ENCODE measurements at regions not wholly inside any gene's neighbourhood (a gene's known extent, or its start where the extent isn't known, plus 50 kb on each side); places are given as distances from the start of the nearest gene placed in this dataset.

DNA sequence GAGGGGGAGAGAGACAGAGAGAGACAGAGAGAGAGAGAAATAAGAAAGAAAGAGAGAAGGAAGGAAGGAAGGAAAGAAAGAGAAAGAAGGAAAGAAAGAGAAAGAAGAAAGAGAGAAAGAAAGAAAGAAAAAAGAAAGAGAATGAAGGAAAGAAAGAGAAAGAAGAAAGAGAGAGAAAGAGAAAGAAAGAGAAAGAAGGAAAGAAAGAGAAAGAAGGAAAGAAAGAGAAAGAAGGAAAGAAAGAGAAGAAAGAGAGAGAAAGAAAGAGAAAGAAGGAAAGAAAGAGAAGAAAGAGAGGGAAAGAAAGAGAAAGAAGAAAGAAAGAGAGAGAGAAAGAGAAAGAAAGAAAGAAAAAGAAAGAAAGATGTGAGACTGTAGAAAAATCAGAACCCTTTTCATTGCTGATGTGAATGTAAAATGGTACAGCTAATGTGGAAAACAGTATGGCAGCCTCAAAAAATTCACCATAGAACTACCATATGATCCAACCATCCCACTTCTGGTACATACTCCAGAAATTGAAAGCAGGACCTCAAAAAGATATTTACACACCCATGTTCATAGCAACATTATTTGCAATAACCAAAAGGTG lies 203.4 kb upstream of the POU3F3 start:
- no peak for DNase-seq

DNA sequence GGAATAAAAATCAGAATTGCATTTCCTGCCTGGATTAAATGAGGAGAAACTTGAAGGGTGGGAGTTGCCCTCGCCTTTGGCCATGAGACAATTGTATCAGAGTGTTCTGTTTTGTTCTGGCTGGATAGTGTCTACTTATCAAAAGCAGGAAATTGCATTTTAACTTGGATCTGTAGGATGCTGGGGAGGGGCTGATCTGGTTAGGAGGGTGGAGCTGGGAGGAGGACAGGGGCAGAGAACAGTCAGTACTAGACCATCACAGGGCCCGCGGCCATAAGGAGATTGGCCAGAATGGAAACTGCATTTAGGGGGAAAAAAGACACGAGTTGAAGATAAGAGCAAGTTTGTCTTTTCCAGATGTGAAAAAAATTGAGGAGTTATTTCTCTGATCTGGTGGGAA lies 199.1 kb upstream of the POU3F3 start:
- DNase-seq = no peak

DNA sequence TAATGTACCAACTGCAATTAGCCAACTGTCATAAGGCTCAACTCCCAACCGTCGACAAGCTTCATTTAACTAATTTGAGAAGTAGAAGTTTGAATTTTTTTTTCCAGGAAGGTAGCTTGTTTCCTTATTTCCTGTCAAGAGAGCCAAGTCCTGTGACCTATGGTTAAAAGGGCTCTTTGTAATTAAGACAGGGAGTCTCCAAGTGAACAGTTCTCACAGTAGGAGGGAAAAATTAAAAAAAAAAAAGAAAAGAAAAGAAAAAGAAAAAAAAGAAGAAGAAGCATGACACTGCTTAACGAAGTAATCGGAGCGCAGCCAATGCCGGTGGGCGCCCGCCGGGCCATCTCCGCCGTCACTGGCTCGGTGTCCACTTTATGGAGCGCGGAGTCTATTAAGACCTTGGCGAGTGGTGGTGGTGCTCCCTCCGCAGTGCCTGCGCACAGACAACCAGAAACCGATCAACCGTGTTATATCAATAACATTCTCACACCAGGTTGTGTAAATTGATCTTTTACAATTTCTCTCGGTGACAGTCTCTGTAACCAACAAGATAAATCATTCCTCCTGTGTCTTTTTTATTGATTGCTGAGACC lies 197.2 kb upstream of the POU3F3 start:
- DNase-seq = no peak

DNA sequence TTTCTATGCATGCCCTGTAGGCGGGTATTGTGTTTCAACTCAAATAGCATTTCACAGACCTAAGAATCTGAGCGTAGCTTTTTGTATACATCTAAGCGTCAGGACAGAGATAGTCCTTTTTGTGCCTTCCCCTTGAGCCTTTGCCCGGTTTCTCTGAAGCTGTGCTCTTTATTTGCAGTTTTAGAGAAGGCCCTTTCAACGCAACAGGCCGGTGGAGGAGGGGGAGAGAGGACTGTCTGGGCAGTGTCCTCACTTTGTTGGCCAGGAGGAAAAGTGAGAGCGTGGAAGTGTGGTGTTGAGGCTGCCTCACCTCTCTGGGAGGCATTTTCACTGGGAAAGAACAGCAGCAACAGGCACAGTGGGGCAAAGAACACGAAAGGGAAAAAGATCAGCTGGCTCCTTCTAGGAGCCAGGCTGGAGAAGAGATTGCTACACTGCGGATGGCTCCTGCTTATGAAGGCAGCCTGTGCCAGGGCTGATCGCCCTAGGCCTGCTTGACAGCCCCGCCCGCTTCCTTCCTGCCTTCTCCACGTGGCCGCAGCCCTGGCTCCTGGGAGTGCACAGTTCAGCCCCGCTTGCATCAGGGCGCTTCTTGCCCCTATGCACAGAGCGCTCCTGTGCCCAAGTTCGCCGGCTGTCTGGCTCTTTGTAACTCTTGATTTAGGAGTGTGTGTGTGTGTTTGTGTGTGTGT lies 195.6 kb upstream of the POU3F3 start:
- no peak for DNase-seq

DNA sequence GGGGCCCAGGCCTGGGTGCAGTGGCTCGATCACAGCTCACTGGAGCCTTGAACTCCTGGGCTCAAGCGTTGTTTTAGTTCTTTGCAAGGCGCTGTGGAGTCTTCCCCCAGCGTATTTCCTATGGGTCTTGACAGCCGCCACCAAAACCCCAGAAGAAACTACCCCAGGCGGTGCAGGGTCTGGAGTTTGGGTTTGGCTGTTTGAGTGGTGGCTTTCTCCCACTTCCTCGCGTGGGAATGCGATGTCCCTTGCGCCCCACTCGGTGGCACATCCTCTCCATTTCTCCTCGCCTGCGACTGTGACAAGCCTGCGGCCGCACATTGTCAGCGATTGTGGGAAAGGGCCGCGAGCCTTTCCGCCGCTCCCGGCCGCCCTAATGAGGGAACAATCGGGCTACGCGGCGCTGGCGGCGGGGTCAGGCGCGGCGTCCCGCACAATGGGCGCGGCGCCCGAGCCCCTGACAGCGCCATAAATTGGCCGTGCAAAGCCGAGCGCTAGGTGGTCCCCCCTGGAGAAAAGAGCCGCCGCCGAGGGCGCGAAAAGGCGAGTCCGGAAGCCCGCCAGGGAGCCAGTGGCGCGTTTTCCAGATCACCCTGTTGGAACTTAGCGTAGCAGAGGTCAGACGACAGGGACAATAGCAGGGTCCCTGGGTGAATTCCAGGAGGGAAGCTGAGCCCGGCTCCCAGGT lies 194.9 kb upstream of the POU3F3 start:
- no peak for DNase-seq

DNA sequence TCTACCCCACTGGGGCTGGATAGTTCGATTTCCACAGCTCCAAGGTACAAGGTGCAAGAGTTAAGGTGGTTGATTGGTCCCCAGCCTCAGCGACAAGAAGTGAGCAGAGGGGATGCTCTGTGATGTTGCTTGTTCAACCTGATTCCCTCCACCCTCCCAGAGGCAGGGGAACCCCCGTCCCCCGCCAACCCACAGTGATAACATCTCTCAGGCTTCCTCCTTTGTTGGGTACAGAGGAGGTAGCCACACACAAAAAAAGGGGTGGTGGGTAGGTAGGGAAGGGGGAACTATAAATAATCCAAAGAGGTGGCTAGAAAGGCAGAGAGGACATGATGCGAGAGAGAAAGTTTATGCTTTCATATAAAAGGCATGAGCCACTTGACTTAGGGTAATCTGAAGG lies 192.9 kb upstream of the POU3F3 start:
- DNase-seq = no peak

DNA sequence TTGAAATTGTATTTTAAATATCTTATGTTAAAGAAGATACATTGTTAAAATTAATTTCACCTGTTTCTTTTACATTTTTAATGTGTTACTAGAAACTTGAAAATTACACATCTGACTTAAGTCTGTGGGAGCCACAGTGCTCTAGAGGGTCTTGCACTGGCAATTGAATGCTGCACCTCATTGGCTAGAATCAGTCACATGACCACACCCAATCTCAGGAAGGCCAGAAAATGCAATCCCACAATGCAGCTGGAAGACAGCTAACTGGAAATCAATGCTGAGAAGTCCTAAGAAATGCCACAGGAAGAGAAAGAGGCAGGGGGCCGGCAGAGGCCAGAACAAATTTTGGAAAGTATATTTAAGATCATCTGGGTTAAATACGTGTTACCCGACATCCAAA lies 189.2 kb upstream of the POU3F3 start:
- DNase-seq = no peak

DNA sequence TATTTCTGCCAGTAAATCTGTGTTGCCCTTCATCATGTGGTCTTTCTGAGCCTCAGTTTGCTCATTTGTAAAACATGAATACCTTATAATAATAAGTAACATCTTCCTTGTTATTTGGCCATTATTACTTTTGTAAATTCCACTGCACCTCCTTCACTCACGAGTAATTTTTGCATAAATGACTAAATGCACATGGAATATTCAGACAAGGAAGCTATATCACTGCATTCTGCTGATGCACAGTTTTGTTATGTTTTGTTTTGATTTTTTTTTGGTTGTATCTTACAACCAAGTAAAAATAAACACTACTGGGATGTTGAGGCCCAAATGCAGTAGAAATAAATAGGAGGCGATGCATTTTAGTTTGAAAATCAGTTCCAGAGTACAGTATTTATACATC lies 185.3 kb upstream of the POU3F3 start:
- no peak for DNase-seq

DNA sequence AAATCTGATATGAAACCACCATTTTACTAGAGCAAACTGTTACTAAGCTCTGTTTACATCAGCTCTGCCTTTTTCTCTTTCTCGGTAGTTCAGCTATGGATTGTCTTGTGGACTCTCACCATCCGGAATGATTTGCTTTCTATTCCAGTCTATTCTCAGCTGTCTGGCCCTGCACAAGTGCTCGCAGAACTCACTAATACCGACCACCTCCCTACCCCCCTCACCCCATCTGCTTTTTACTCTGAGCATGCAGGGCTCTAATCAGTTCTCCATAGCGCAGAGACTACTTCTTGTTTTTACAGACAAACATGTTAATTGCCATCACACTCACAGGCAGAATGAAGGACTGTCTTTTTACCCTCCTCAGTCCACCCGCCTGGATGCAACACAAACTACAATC lies 180.7 kb upstream of the POU3F3 start:
- DNase-seq = no peak

DNA sequence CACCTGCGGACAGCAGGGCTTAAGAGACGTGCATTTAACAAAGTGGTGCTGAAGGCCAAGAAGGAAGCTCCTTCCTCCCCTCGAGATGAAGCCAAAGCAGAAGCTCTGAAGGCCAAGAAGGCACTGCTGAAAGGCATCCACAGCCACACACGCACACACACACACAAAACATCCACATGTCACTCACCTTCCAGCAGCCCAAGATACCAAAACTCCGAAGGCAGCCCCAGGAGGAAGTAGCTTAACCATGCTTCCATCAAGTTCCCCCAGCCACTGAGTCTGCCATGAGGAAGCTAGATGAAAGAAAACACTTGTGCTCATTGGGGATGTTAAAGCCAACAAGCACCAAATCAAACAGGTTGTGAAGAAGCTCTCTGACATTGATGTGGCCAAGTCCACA lies 175.7 kb upstream of the POU3F3 start:
- DNase-seq = no peak

DNA sequence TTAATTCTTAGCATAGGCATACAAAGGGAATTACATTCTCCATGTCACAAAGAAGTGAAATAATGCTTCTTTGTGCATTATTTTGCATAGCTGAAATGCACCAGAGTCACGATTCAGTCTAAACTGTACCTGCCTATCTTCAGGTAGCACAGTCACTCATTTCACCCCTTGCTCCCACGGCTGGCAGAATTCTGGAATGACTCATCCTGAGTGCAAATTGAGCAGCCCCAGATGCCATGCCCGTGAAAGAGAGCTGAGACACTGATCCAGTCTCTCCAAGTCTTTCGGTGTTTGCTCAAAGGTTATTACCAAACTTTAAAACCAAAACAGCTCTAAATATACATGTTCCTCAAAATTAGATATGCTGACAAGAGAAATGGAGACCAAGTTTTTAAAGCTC lies 168.3 kb upstream of the POU3F3 start:
- no peak for DNase-seq

DNA sequence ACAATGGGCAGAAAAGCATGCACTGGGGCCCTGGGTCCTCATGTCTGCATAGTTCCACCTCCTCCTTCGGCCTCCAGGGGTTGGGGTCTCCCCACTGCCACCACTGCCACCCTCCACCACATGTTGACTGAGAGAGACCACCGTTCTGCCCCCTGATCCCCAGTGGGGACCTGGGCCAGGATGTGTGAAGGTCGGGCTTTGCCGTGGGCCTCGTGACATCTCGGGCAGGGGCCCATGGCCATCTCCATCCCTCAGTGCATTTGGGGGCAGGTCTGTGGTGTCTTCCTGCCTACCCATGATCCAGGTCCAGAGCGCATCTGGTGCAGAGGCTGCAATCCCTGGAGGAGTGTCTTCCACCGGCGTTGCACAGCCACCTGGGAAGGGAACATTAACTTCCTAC lies 166.8 kb upstream of the POU3F3 start:
- no peak for DNase-seq

DNA sequence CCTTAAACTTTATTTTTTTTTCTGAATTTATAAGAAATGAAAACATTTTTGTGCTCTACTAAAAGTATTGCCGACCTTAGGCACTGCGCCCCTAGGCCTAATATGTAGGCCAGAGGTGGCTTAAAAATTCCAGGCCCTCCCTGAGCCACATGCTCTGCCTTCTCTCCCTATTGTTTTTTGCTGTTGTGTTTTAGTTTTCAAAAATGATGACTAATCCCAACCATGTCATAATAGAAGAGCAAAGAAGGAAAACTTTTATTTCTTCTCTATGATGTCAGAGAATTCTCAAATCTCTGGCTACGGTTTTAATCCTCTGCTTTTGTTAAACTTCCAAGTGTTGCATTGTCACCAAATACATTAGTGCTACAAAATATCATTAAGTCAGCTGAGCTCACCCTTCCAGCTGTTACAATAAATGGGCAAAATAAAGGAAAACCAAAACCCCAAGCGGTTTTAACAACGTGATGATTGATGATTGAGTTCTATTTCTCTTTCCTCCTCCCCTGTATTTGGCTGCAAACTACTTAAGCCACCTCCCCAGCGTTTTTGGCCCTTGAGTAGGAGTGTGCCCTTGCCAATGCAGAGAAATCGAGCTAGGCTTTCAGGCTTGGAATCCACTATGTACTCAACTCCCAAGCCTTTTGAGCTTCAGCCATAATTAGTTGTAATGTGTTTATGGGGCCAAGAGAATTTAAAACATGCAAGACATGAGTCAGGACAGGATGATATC lies 163.5 kb upstream of the POU3F3 start:
- no peak for DNase-seq

DNA sequence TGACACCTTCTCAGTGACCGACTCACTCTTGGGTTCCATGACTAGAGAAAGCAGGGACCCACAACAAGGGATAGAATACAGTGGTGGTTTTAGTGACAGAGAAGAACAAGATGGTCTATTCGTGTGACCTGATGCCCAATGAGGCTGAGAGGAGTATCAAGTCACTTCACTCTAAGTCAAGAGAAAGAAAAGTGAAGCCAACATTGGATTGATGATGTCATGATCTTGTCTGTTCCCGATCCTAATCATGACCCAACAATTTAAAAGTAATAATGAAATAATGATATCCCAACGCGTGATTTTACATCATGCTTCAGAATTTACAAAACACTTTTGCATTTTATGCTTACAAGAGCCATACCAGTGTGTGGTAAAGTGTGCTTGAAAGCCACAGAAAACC lies 155.6 kb upstream of the POU3F3 start:
- DNase-seq = no peak

DNA sequence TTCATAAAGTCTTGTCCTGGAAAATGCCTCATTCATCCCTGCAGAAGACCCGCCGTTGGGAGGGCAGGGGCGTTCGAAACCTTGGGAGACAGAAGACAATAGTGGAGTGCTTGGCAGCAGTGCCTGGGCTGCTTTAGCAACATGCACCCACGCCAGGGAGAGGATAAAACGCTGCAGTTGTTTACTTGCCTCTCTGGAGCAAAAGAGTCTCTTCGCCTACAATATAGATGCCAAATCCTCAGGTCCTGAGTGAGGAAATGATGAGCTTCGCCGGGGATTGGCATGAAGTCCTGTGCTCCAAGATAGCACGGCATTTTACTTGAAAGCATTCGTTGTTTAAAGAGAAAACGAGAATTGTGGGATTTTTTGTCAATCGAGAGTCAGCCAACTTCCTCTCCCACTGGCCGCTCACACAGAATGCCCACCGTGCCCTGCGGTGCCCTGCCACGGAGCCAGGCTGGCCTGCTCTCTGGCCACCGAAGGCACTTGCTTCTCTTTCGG lies 152.5 kb upstream of the POU3F3 start:
- DNase-seq = no peak

DNA sequence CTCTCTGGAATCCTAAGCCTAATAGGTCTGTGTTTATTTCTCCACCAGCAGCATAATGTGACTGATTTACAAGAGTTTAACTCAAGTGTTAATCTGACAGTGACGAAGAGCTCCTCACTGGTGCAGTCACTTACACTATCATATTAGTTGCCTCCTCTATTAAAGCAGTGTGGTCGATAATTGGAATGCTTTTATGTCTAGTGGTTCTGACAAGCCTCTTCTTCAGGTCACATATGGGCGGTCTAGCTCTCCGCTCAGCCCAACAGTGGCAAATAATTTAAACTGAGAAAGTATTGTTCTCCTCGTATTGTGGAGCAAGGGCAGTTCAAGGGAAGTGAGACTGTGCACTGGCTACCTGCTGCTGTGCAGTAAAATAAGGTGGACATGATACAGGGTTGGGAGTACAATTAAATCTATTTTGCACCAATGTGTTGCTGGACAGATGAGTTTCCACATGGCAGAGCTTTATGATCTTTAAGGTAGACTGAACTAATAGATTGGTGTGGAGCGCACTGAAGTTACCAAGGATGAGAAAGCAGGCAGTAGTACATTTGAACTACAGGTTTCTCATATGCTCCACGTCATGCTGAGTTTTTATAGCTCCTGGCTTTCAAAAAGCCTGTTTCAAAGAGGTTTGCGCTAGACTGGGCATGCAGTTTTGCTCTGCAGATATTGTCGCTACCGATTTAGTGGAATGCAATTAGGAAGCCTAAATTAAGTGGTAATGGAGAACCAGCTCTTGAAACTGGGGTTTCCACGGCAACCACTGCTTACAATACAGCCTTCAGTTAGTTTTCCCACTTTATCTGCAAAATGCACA lies 151.7 kb upstream of the POU3F3 start:
- DNase-seq = no peak

DNA sequence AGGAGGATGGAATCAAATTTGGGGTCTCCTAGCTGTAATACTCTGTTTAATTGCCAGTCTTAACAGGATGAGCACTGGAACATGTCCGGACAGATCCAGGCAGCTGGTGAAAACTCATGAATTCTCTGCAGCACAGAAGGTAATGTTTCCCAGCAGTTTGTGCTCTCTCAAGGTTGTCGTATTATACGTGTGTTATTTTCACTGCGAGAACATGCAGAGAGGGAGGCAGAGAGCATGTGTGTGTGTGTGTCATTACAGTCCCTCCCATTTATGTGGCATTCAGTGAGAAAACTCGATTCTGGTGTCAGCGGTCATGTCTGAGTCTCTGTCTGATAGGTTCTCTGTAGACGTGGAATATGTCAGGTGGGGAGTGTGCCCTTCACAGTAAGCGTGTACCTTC lies 150.2 kb upstream of the POU3F3 start:
- DNase-seq = no peak

DNA sequence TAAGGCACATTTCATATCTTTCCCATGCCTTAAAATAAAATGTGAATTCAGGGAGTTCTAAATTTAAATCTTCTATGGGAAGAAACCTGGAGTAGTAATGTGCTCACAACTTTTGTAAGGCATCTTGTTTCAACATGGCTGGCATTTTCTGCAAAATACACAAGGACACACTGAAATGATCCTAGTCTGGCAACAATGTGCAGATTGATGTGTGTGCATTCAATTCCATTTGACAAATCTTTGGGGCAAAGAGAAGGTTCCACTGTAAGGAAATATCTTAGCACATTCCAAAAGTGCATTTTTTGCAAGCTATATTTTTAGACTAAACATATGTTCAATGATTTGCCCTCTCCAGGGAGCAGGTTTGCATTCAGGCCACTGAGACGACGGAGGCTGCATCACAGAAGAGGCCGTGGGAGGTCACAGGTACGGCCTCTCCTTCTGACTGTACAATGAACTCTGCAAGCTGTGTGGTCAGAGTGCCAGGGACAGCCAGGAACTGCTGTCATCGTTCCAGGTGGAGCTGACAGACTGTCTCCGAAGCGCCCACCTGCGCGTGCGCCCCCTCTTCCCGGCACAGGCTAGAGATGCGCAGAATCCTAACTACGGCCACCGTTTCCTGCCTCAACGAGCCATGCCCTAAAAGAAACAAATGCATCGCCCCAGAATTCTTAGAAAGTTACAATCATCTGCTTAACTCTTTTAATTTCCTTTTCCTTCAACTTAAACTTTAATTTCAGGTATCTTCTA lies 149.2 kb upstream of the POU3F3 start:
- no peak for DNase-seq

DNA sequence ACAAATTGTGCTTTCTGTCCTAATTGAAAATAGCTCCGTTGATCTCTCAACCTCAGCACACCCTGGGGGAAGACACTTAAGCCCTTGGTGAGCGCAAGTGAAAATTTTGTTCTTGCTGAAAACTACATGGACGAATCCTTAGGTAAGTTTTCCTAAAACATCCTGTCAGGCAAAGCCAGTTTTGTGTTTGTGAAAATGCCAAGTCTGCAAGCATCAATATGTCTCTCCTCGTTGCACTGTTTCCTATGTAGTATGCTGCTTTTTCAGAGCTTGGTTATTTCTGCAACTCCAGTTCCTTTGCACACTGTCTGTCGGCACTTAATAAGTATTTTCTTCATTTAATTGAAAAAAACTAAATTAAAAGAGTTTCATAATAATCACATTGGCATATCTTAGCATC lies 146.9 kb upstream of the POU3F3 start:
- DNase-seq = no peak

DNA sequence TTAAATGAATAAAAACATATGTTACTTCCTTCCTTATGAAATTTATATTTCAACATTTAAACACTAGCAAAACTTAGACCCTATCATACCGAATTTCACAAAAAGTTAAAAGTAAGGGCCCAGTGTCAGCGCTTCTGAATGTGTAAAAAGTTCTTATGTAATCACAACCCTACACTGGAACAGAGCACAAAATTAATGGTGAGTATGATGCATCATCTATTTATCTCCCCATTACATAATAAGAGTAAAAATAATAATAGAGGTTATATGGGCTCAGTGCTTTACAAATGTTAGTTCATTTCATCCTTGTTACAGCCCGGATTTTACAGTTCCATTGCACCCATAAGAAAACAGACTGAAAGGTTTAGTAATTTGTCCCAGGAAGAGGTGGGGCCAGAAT lies 144.9 kb upstream of the POU3F3 start:
- DNase-seq = no peak

DNA sequence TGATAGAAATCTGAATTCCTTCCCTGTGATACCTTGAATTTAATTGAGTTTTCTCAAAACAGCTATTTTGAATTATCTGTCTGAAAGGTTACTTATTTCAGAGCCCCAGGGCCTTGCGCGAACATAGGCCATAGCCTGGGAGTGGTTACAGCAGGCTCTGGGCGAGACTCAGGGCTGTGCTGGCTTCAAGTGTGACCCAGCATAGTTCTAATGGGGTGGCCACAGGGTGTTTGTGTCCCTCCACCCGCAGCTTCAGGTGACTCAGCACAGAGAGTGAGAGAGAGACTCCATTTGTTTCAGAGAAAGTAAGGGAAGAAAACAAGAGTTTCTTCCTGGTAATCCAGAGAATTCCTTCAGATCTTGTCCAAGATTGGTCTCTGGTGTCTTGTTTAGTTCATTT lies 137.9 kb upstream of the POU3F3 start:
- DNase-seq = no peak
